ENCODE measurements at regions not wholly inside any gene's neighbourhood (a gene's known extent, or its start where the extent isn't known, plus 50 kb on each side); places are given as distances from the start of the nearest gene placed in this dataset.
"Not testable (repeated sequence)": the region's sequence is repeated elsewhere in the genome, so short reads cannot be mapped to it uniquely, and the experiment has no call there.

GRCh38 chr9:74424488-74424887 lies 72.6 kb upstream of the RORB start:
- DNase-seq (ENCODE audit: low read depth in 2 of 2) = not testable (repeated sequence)

DNA sequence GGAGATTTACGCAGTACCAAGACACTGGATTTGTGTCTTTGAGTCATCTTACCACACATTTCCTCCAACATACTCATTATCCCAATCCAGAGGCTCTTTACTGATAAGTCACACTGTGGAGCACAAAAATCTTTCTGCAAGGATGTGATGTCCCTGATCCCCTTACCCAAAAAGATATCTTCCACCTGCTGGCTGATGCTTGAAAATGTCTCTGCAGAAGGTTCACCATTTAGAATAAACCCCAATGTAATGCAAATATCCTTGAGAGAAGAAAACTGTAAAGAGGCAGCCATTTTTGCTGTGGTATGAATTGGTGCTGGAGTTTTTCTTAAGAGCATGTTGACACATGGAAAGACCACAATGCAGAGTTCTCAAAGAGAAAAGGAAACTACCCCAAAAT lies 65.7 kb upstream of the RORB start:
- no peak for DNase-seq (ENCODE audit: low read depth in 2 of 2)

GRCh38 chr9:74443036-74443750 lies 53.9 kb upstream of the RORB start:
- DNase-seq (ENCODE audit: low read depth in 2 of 2) = no peak

GRCh38 chr9:74444369-74444768 lies 52.8 kb upstream of the RORB start:
- DNase-seq (ENCODE audit: low read depth in 2 of 2) = no peak

Measured in stimulated activated CD8-positive, alpha-beta memory T cell treated with anti-CD3 and anti-CD28 coated beads, Interleukin-15, amount 100 ng/mL, for 4 hours (primary cell).